SK-N-SH treated with all-trans-retinoic acid at 6 μM for 48 hours (cell line): ENCODE measurements at regions not wholly inside any gene's neighbourhood (a gene's known extent, or its start where the extent isn't known, plus 50 kb on each side); places are given as distances from the start of the nearest gene placed in this dataset.
A peak's percentile ranks its signal among the peaks of the same experiment; 100 is the strongest.

Source experiments
- ATAC-seq: fragments of 200-7000 bp; cut with Tn5 transposase; 3 replicates; pipeline ENCODE4 v1.9.1; 2020; ENCODE audit warnings: mild to moderate bottlenecking, moderate library complexity
- ARNTL ChIP-seq: fragments of 450-650 bp; formaldehyde crosslinking; IDR thresholded peaks from 2 replicates; pipeline ENCODE4 v1.5.0; 2020; ENCODE audit warnings: low read depth, mild to moderate bottlenecking, moderate library complexity, borderline replicate concordance
- BACH2 ChIP-seq: fragments of 250-450 bp; sonication (Bioruptor Pico); IDR thresholded peaks from 2 replicates; pipeline ENCODE4 v1.9.0; 2021; ENCODE audit warnings: mild to moderate bottlenecking, borderline replicate concordance
- CSDC2 ChIP-seq: fragments of 250-450 bp; sonication (Bioruptor Pico); IDR thresholded peaks from 2 replicates; pipeline ENCODE4 v1.5.0; 2020; ENCODE audit warnings: mild to moderate bottlenecking, moderate library complexity
- ESRRG ChIP-seq: fragments of 250-450 bp; sonication (Bioruptor Pico); IDR thresholded peaks from 2 replicates; pipeline ENCODE4 v1.6.1; 2021; ENCODE audit warnings: mild to moderate bottlenecking
- GLIS3 ChIP-seq: fragments of 250-450 bp; sonication (Bioruptor Pico); IDR thresholded peaks from 2 replicates; pipeline ENCODE4 v1.5.0; 2020; ENCODE audit warnings: mild to moderate bottlenecking, moderate library complexity
- ISL1 ChIP-seq: fragments of 250-450 bp; sonication (Bioruptor Pico); IDR thresholded peaks from 2 replicates; pipeline ENCODE4 v2.1.2; 2022; ENCODE audit warnings: mild to moderate bottlenecking, moderate library complexity
- PPARA ChIP-seq: fragments of 250-450 bp; sonication (Bioruptor Pico); IDR thresholded peaks from 2 replicates; pipeline ENCODE4 v1.5.0; 2020; ENCODE audit warnings: mild to moderate bottlenecking, borderline replicate concordance
- SNAI2 ChIP-seq: fragments of 250-450 bp; sonication (Bioruptor Pico); IDR thresholded peaks from 2 replicates; pipeline ENCODE4 v1.5.0; 2020; ENCODE audit warnings: mild to moderate bottlenecking, moderate library complexity
- TCF4 ChIP-seq: fragments of 250-450 bp; sonication (Bioruptor Pico); IDR thresholded peaks from 2 replicates; pipeline ENCODE4 v1.8.0; 2021; ENCODE audit warnings: mild to moderate bottlenecking, moderate library complexity, borderline replicate concordance
- TOX ChIP-seq: fragments of 250-450 bp; sonication (Bioruptor Pico); IDR thresholded peaks from 2 replicates; pipeline ENCODE4 v1.8.0; 2021; ENCODE audit warnings: mild to moderate bottlenecking, moderate library complexity, borderline replicate concordance
- ZFP3 ChIP-seq: fragments of 250-450 bp; sonication (Bioruptor Pico); IDR thresholded peaks from 2 replicates; pipeline ENCODE4 v1.5.0; 2020; ENCODE audit warnings: mild to moderate bottlenecking, moderate library complexity
- ZFP30 ChIP-seq: fragments of 450-650 bp; formaldehyde crosslinking; IDR thresholded peaks from 2 replicates; pipeline ENCODE4 v1.5.0; 2022; ENCODE audit warnings: mild to moderate bottlenecking, moderate library complexity
- ZNF565 ChIP-seq: fragments of 450-650 bp; formaldehyde crosslinking; conservative IDR thresholded peaks from 2 replicates; pipeline ENCODE4 v1.5.0; 2020; ENCODE audit warnings: low read depth, mild to moderate bottlenecking, moderate library complexity
- ZNF70 ChIP-seq: fragments of 450-650 bp; formaldehyde crosslinking; IDR thresholded peaks from 2 replicates; pipeline ENCODE4 v1.5.0; 2020; ENCODE audit warnings: mild to moderate bottlenecking, moderate library complexity
- ZNF8 ChIP-seq: fragments of 450-650 bp; formaldehyde crosslinking; IDR thresholded peaks from 2 replicates; pipeline ENCODE4 v1.5.0; 2020; ENCODE audit warnings: mild to moderate bottlenecking, moderate library complexity
- TF ChIP-seq, protein P1 (sequence below): fragments of 250-450 bp; sonication (Bioruptor Pico); IDR thresholded peaks from 2 replicates; pipeline ENCODE4 v1.5.0; 2020; ENCODE audit warnings: mild to moderate bottlenecking, moderate library complexity
- TF ChIP-seq, protein P2 (sequence below): fragments of 250-450 bp; sonication (Bioruptor Pico); IDR thresholded peaks from 2 replicates; pipeline ENCODE4 v1.5.1; 2020; ENCODE audit warnings: low read depth, mild to moderate bottlenecking, moderate library complexity
- TF ChIP-seq, protein P3 (sequence below): fragments of 250-450 bp; sonication (Bioruptor Pico); IDR thresholded peaks from 2 replicates; pipeline ENCODE4 v1.8.0; 2020; ENCODE audit warnings: mild to moderate bottlenecking, moderate library complexity, borderline replicate concordance
- TF ChIP-seq, protein P4 (sequence below): fragments of 250-450 bp; sonication (Bioruptor Pico); IDR thresholded peaks from 2 replicates; pipeline ENCODE4 v1.5.1; 2021; ENCODE audit warnings: mild to moderate bottlenecking, moderate library complexity
- TF ChIP-seq, protein P5 (sequence below): fragments of 250-450 bp; sonication (Bioruptor Pico); IDR thresholded peaks from 2 replicates; pipeline ENCODE4 v1.8.0; 2021; ENCODE audit warnings: low read depth, mild to moderate bottlenecking, moderate library complexity, borderline replicate concordance

DNA sequence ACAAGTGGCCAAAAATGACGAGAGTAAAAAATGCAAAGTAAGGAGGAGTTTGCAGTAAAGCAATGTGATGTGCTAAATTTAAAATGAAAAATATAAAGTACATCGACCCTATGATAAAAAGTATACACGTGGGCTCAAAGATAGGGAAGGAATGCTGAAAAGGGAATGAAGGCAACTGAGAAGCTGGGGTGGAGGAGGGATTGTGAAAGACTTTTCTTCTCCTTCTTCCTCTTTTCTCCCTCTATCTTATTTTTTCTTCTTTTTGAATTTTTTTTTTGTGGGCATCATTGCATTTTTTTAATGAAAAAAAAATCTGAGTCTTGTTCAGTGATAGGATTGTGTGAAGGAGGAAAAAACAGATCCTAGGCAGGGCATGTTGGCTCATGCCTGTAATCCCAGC is 57.6 kb upstream of the STK17B start (continued):
- TF ChIP-seq, protein P1, sequence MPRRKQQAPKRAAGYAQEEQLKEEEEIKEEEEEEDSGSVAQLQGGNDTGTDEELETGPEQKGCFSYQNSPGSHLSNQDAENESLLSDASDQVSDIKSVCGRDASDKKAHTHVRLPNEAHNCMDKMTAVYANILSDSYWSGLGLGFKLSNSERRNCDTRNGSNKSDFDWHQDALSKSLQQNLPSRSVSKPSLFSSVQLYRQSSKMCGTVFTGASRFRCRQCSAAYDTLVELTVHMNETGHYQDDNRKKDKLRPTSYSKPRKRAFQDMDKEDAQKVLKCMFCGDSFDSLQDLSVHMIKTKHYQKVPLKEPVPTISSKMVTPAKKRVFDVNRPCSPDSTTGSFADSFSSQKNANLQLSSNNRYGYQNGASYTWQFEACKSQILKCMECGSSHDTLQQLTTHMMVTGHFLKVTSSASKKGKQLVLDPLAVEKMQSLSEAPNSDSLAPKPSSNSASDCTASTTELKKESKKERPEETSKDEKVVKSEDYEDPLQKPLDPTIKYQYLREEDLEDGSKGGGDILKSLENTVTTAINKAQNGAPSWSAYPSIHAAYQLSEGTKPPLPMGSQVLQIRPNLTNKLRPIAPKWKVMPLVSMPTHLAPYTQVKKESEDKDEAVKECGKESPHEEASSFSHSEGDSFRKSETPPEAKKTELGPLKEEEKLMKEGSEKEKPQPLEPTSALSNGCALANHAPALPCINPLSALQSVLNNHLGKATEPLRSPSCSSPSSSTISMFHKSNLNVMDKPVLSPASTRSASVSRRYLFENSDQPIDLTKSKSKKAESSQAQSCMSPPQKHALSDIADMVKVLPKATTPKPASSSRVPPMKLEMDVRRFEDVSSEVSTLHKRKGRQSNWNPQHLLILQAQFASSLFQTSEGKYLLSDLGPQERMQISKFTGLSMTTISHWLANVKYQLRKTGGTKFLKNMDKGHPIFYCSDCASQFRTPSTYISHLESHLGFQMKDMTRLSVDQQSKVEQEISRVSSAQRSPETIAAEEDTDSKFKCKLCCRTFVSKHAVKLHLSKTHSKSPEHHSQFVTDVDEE (CRISPR knock-in tag): no peak
- no peak for TF ChIP-seq ZNF8

DNA sequence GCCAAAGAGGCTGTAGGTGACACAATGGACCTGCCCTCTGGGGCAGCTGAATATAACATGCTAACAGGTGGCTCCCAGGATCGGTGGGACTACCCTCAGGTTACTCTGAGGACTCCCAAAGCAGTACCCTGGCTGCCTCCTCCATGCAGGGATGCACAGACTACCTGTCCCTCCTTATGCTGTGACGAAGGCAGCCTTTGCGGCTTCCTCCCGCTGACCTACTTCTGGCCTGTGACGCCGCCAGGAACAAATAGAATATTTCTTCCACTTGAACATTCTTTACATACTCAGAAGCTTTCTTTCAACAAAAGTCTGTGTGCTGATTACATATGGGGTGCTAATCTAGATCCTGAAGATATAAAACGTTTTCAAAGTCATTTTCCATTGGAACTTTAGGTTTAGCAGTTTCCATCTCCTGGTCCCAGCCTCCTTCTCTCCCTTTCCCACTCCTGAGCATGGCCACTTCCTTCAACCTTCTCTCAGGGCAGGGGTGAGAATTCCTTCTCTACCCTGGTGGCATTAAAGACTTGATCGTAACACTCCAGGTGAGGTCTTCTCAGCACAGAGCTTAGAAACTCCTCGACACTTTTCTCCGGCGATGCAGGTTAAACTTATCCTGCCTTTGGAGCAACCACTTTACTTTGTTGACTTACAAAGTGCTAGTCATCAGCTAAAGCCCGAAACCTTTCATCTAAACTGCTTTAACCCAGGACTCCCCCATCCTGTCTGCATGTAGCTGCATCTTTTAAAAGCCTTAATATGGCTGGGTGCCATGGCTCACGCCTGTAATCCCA is 58.9 kb upstream of the STK17B start:
- TF ChIP-seq ISL1 (no peak), ZNF70 (CRISPR knock-in tag) (no peak), TOX (CRISPR knock-in tag) (no peak), GLIS3 (CRISPR knock-in tag) (no peak), ARNTL (CRISPR knock-in tag) (no peak), PPARA (no peak), ZFP3 (CRISPR knock-in tag) (no peak), ESRRG (CRISPR knock-in tag) (no peak), ZNF565 (CRISPR knock-in tag) (no peak), CSDC2 (CRISPR knock-in tag) (no peak), ZNF8 (no peak), ZFP30 (CRISPR knock-in tag) (no peak), SNAI2 (CRISPR knock-in tag) (no peak)
- TF ChIP-seq, protein P2, sequence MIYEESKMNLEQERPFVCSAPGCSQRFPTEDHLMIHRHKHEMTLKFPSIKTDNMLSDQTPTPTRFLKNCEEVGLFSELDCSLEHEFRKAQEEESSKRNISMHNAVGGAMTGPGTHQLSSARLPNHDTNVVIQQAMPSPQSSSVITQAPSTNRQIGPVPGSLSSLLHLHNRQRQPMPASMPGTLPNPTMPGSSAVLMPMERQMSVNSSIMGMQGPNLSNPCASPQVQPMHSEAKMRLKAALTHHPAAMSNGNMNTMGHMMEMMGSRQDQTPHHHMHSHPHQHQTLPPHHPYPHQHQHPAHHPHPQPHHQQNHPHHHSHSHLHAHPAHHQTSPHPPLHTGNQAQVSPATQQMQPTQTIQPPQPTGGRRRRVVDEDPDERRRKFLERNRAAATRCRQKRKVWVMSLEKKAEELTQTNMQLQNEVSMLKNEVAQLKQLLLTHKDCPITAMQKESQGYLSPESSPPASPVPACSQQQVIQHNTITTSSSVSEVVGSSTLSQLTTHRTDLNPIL: no peak
- TF ChIP-seq, protein P3, sequence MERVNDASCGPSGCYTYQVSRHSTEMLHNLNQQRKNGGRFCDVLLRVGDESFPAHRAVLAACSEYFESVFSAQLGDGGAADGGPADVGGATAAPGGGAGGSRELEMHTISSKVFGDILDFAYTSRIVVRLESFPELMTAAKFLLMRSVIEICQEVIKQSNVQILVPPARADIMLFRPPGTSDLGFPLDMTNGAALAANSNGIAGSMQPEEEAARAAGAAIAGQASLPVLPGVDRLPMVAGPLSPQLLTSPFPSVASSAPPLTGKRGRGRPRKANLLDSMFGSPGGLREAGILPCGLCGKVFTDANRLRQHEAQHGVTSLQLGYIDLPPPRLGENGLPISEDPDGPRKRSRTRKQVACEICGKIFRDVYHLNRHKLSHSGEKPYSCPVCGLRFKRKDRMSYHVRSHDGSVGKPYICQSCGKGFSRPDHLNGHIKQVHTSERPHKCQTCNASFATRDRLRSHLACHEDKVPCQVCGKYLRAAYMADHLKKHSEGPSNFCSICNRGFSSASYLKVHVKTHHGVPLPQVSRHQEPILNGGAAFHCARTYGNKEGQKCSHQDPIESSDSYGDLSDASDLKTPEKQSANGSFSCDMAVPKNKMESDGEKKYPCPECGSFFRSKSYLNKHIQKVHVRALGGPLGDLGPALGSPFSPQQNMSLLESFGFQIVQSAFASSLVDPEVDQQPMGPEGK: no peak
- TF ChIP-seq, protein P1 (CRISPR knock-in tag): no peak
- TF ChIP-seq, protein P4, sequence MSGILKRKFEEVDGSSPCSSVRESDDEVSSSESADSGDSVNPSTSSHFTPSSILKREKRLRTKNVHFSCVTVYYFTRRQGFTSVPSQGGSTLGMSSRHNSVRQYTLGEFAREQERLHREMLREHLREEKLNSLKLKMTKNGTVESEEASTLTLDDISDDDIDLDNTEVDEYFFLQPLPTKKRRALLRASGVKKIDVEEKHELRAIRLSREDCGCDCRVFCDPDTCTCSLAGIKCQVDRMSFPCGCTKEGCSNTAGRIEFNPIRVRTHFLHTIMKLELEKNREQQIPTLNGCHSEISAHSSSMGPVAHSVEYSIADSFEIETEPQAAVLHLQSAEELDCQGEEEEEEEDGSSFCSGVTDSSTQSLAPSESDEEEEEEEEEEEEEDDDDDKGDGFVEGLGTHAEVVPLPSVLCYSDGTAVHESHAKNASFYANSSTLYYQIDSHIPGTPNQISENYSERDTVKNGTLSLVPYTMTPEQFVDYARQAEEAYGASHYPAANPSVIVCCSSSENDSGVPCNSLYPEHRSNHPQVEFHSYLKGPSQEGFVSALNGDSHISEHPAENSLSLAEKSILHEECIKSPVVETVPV (CRISPR knock-in tag): no peak
- no peak for ATAC-seq

DNA sequence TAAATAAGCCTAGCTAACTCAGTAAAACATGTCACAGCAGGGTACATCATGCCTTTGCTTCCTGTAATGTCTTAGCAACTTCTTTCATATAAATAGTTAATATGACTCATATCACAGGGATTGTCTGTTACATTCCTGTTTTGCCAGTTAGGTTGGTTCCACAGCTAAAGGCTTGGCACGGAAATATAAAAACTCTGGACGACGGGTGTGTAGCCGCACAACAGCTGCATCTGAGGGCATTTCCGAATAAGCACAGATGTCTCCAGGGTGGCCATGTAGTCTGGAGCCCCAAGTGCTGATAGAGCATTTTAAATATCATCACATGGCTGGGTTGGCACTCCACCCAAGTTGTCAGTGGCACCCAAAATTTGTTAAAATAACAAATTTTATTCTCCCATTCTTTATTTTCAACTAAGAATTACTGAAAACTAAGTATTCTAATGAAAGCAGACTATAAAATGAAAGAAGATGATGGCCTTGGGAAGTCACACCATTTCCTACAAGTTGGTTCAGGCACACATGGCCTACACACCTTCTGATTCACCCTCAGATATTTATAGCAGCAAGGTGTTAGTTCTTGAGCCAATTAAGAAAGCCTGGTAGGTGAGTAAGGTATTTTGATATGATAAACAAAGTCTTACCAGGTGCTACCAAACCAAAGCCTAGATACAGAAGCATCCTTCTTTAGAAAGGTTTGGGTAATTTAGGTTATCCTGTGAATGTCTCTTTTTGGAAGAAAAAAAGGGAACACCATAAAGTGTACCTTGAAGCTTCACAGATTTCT is 61.8 kb upstream of the STK17B start:
- peak; percentile 90 for ATAC-seq
- TF ChIP-seq GLIS3 (CRISPR knock-in tag) (no peak), TOX (CRISPR knock-in tag) (no peak), ESRRG (CRISPR knock-in tag) (no peak), BACH2 (CRISPR knock-in tag) (no peak), TCF4 (CRISPR knock-in tag) (no peak), CSDC2 (CRISPR knock-in tag) (no peak)
- TF ChIP-seq, protein P5, sequence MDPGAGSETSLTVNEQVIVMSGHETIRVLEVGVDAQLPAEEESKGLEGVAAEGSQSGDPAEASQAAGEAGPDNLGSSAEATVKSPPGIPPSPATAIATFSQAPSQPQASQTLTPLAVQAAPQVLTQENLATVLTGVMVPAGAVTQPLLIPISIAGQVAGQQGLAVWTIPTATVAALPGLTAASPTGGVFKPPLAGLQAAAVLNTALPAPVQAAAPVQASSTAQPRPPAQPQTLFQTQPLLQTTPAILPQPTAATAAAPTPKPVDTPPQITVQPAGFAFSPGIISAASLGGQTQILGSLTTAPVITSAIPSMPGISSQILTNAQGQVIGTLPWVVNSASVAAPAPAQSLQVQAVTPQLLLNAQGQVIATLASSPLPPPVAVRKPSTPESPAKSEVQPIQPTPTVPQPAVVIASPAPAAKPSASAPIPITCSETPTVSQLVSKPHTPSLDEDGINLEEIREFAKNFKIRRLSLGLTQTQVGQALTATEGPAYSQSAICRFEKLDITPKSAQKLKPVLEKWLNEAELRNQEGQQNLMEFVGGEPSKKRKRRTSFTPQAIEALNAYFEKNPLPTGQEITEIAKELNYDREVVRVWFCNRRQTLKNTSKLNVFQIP (CRISPR knock-in tag): no peak
- TF ChIP-seq, protein P3: no peak
- TF ChIP-seq, protein P4 (CRISPR knock-in tag): no peak
